ENCODE measurements at regions not wholly inside any gene's neighbourhood (a gene's known extent, or its start where the extent isn't known, plus 50 kb on each side); places are given as distances from the start of the nearest gene placed in this dataset.

GRCh38 chr18:41043876-41044275 is 911.2 kb upstream of the PIK3C3 start:
- no peak for TF ChIP-seq CTCF (IDR thresholded peaks at IDR 0.05)
- no peak for TF ChIP-seq POLR2A (IDR thresholded peaks at IDR 0.05)
- no peak for TF ChIP-seq EP300 (IDR thresholded peaks at IDR 0.05)

All from ovary (tissue), 3 donors.